T-helper 1 cell treated with Interleukin-12 subunit alpha and Interleukin-12 subunit beta and Interleukin-4 antibody, amounts not matched to agents 30 μg/mL and 1 μg/mL, for 36 hours (primary cell): ENCODE measurements at regions not wholly inside any gene's neighbourhood (a gene's known extent, or its start where the extent isn't known, plus 50 kb on each side); places are given as distances from the start of the nearest gene placed in this dataset.
"Not testable (repeated sequence)": the region's sequence is repeated elsewhere in the genome, so short reads cannot be mapped to it uniquely, and the experiment has no call there.

Experiments
- H3K27ac Mint-ChIP-seq: one replicate; pipeline ENCODE4 v1.8.0; 2021; ENCODE audit warnings: mild to moderate bottlenecking, mixed read lengths
- H3K27me3 Mint-ChIP-seq: one replicate; pipeline ENCODE4 v1.8.0; 2021; ENCODE audit warnings: low read depth, mixed read lengths
- H3K36me3 Mint-ChIP-seq: one replicate; pipeline ENCODE4 v1.8.0; 2021; ENCODE audit warnings: low read depth, mixed read lengths
- H3K4me1 Mint-ChIP-seq: one replicate; pipeline ENCODE4 v1.8.0; 2021; ENCODE audit warnings: low read depth, mixed read lengths
- H3K4me3 Mint-ChIP-seq: one replicate; pipeline ENCODE4 v1.8.0; 2021; ENCODE audit warnings: mild to moderate bottlenecking, moderate library complexity, mixed read lengths
- H3K9me3 Mint-ChIP-seq: one replicate; pipeline ENCODE4 v1.8.0; 2021; ENCODE audit warnings: mixed read lengths

GRCh38 chr6:148641836-148642235 lies 105.0 kb upstream of the UST start:
- H3K4me1 Mint-ChIP-seq, H3K4me3 Mint-ChIP-seq, H3K9me3 Mint-ChIP-seq, H3K27ac Mint-ChIP-seq, H3K27me3 Mint-ChIP-seq, H3K36me3 Mint-ChIP-seq: not testable (repeated sequence)

GRCh38 chr6:148643208-148643607 lies 103.6 kb upstream of the UST start:
- not testable (repeated sequence) for H3K36me3 Mint-ChIP-seq, H3K4me1 Mint-ChIP-seq, H3K27ac Mint-ChIP-seq, H3K27me3 Mint-ChIP-seq, H3K9me3 Mint-ChIP-seq, H3K4me3 Mint-ChIP-seq

- not testable (repeated sequence) for H3K4me3 Mint-ChIP-seq, H3K27ac Mint-ChIP-seq, H3K4me1 Mint-ChIP-seq, H3K27me3 Mint-ChIP-seq, H3K36me3 Mint-ChIP-seq, H3K9me3 Mint-ChIP-seq
These were observed 101.8 kb upstream of the UST start for GRCh38 chr6:148645049-148645448.

GRCh38 chr6:148648754-148649453 lies 97.9 kb upstream of the UST start:
- H3K4me3 Mint-ChIP-seq: no peak overlapping the region

GRCh38 chr6:148649454-148649963 lies 97.3 kb upstream of the UST start:
- H3K27me3 Mint-ChIP-seq: peaks cover 5% of the 10 kb centered on the region
- H3K4me1 Mint-ChIP-seq: no peaks in the 10 kb centered on the region
- no peak overlapping the region for H3K27ac Mint-ChIP-seq
- H3K9me3 Mint-ChIP-seq: peaks cover 8% of the 10 kb centered on the region
- no peaks in the 10 kb centered on the region for H3K36me3 Mint-ChIP-seq
- no peak overlapping the region for H3K4me3 Mint-ChIP-seq

More at GRCh38 chr6:148648754-148649453, 97.9 kb upstream of the UST start:
- H3K4me1 Mint-ChIP-seq: no peaks in the 10 kb centered on the region
- H3K9me3 Mint-ChIP-seq: peaks cover 8% of the 10 kb centered on the region
- no peak overlapping the region for H3K27ac Mint-ChIP-seq
- H3K27me3 Mint-ChIP-seq: peaks cover 5% of the 10 kb centered on the region
- H3K36me3 Mint-ChIP-seq: no peaks in the 10 kb centered on the region

- H3K9me3 Mint-ChIP-seq: peaks cover 8% of the 10 kb centered on the region
- no peak overlapping the region for H3K4me3 Mint-ChIP-seq
- no peak overlapping the region for H3K27ac Mint-ChIP-seq
- H3K36me3 Mint-ChIP-seq: no peaks in the 10 kb centered on the region
- H3K27me3 Mint-ChIP-seq: peaks cover 5% of the 10 kb centered on the region
- no peaks in the 10 kb centered on the region for H3K4me1 Mint-ChIP-seq
These were observed 95.8 kb upstream of the UST start for GRCh38 chr6:148650941-148651505.

- no peak overlapping the region for H3K27ac Mint-ChIP-seq
- no peaks in the 10 kb centered on the region for H3K36me3 Mint-ChIP-seq
- no peak overlapping the region for H3K4me3 Mint-ChIP-seq
- H3K27me3 Mint-ChIP-seq: peaks cover 5% of the 10 kb centered on the region
- H3K9me3 Mint-ChIP-seq: peaks cover 8% of the 10 kb centered on the region
- H3K4me1 Mint-ChIP-seq: no peaks in the 10 kb centered on the region
These were observed 94.6 kb upstream of the UST start for GRCh38 chr6:148652205-148652604.

GRCh38 chr6:148653138-148653776 lies 93.6 kb upstream of the UST start:
- peaks cover 5% of the 10 kb centered on the region for H3K27me3 Mint-ChIP-seq
- no peak overlapping the region for H3K4me3 Mint-ChIP-seq
- H3K36me3 Mint-ChIP-seq: no peaks in the 10 kb centered on the region
- H3K27ac Mint-ChIP-seq: no peak overlapping the region
- H3K4me1 Mint-ChIP-seq: no peaks in the 10 kb centered on the region
- H3K9me3 Mint-ChIP-seq: peaks cover 8% of the 10 kb centered on the region

GRCh38 chr6:148657048-148657447 lies 89.8 kb upstream of the UST start:
- Mint-ChIP-seq H3K9me3 (peaks cover 5% of the 10 kb centered on the region), H3K36me3 (no peaks in the 10 kb centered on the region), H3K27ac (no peak overlapping the region), H3K4me3 (no peak overlapping the region), H3K27me3 (peaks cover 4% of the 10 kb centered on the region), H3K4me1 (no peaks in the 10 kb centered on the region)

GRCh38 chr6:148658681-148659430 lies 88.0 kb upstream of the UST start:
- no peaks in the 10 kb centered on the region for H3K9me3 Mint-ChIP-seq
- no peaks in the 10 kb centered on the region for H3K36me3 Mint-ChIP-seq
- no peak overlapping the region for H3K27ac Mint-ChIP-seq
- no peaks in the 10 kb centered on the region for H3K4me1 Mint-ChIP-seq
- H3K4me3 Mint-ChIP-seq: no peak overlapping the region
- H3K27me3 Mint-ChIP-seq: peaks cover 4% of the 10 kb centered on the region

- Mint-ChIP-seq H3K4me3 (no peak overlapping the region), H3K9me3 (peaks cover 45% of the 10 kb centered on the region), H3K36me3 (peaks cover 2% of the 10 kb centered on the region), H3K27me3 (no peaks in the 10 kb centered on the region), H3K27ac (no peak overlapping the region), H3K4me1 (no peaks in the 10 kb centered on the region)
These were observed 79.4 kb upstream of the UST start for GRCh38 chr6:148667395-148667794.

GRCh38 chr6:148671085-148671484 lies 75.7 kb upstream of the UST start:
- H3K9me3 Mint-ChIP-seq: peaks cover 53% of the 10 kb centered on the region
- no peaks in the 10 kb centered on the region for H3K27me3 Mint-ChIP-seq
- no peaks in the 10 kb centered on the region for H3K4me1 Mint-ChIP-seq
- H3K4me3 Mint-ChIP-seq: no peak overlapping the region
- H3K36me3 Mint-ChIP-seq: peaks cover 2% of the 10 kb centered on the region
- H3K27ac Mint-ChIP-seq: no peak overlapping the region

GRCh38 chr6:148671952-148672351 lies 74.9 kb upstream of the UST start:
- Mint-ChIP-seq H3K4me1 (no peaks in the 10 kb centered on the region), H3K36me3 (no peaks in the 10 kb centered on the region), H3K9me3 (peaks cover 46% of the 10 kb centered on the region), H3K4me3 (no peak overlapping the region), H3K27ac (no peak overlapping the region), H3K27me3 (no peaks in the 10 kb centered on the region)

- H3K4me3 Mint-ChIP-seq: no peak overlapping the region
- H3K36me3 Mint-ChIP-seq: no peaks in the 10 kb centered on the region
- no peak overlapping the region for H3K27ac Mint-ChIP-seq
- peaks cover 25% of the 10 kb centered on the region for H3K9me3 Mint-ChIP-seq
- no peaks in the 10 kb centered on the region for H3K27me3 Mint-ChIP-seq
- H3K4me1 Mint-ChIP-seq: no peaks in the 10 kb centered on the region
These were observed 72.5 kb upstream of the UST start for GRCh38 chr6:148674306-148674705.
